ENCODE measurements at regions not wholly inside any gene's neighbourhood (a gene's known extent, or its start where the extent isn't known, plus 50 kb on each side); places are given as distances from the start of the nearest gene placed in this dataset.

GRCh38 chr1:3971981-3972380 is 71.9 kb upstream of the C1orf174 start:
- peaks cover 1% of the 10 kb centered on the region for H3K9me3 ChIP-seq (replicated peaks; ENCODE audit: control insufficient read depth, insufficient read depth, low read length)
- H3K27ac ChIP-seq (ENCODE audit: insufficient read depth, low read depth, low read length), result no peak overlapping the region
- BruUV-seq (replicated peaks), result no TSS peak

More at GRCh38 chr1:3971981-3972380, 71.9 kb upstream of the C1orf174 start:
- Histone ChIP-seq H3K9ac (replicated peaks; ENCODE audit: extremely low read depth, insufficient read depth, low read length) (no peak overlapping the region), H4K20me1 (replicated peaks; ENCODE audit: control insufficient read depth, extremely low read depth, insufficient read depth, low read length) (no peaks in the 10 kb centered on the region), H3K9me1 (replicated peaks; ENCODE audit: control insufficient read depth, extremely low read depth, insufficient read depth, low read length) (no peaks in the 10 kb centered on the region), H3K4me3 (replicated peaks in 1 of 3; ENCODE audit: insufficient read depth in 1 of 3, low read depth in 1 of 3, low read length in 3 of 3) (no peak overlapping the region), H2AFZ (ENCODE audit: low read depth, low read length) (no peak overlapping the region), H3K79me2 (ENCODE audit: control insufficient read depth, insufficient read depth, low read length) (no peaks in the 10 kb centered on the region), H3K4me2 (ENCODE audit: insufficient read depth, low read length) (no peak overlapping the region), H3K4me1 (ENCODE audit: control insufficient read depth, extremely low read depth, insufficient read depth, low read length) (no peaks in the 10 kb centered on the region), H3K27me3 (ENCODE audit: control insufficient read depth in 2 of 2, insufficient read depth in 2 of 2, low read length in 2 of 2) (no peaks in the 10 kb centered on the region), H3K36me3 (ENCODE audit: control insufficient read depth in 2 of 2, extremely low read depth in 1 of 2, insufficient read depth in 2 of 2, low read length in 2 of 2) (no peaks in the 10 kb centered on the region)
- dilution Hi-C loops (cut with MboI; ENCODE audit: extremely low pct_ligation_motif_present, low sequenced_read_pairs) (no loop called here), intact Hi-C loops (cut with micrococcal nuclease) (no loop called here)
- POLR2A ChIA-PET, result no interaction called here
- FAIRE-seq (no peak), DNase-seq (ENCODE audit: low read depth, low spot score) (no peak)
- CTCF ChIA-PET, result no interaction called here
- TF ChIP-seq CTCF (IDR thresholded peaks at IDR 0.05; ENCODE audit: extremely low read depth in 1 of 2, insufficient read depth in 1 of 2, low read depth in 1 of 2, low read length in 2 of 2), result no peak
- no peak for TF ChIP-seq GATA2 (IDR thresholded peaks at IDR 0.05; ENCODE audit: insufficient read depth, insufficient read length, low read depth, low read length)
- TF ChIP-seq MYC (IDR thresholded peaks at IDR 0.05; ENCODE audit: low read depth, low read length), result no peak
- TF ChIP-seq POLR2AphosphoS5 (IDR thresholded peaks at IDR 0.05; ENCODE audit: insufficient read depth, low read depth, low read length), result no peak
- no peak for TF ChIP-seq EZH2 (IDR thresholded peaks at IDR 0.05; ENCODE audit: borderline replicate concordance, low read depth, low read length, severe bottlenecking)
- no peak for TF ChIP-seq FOS (IDR thresholded peaks at IDR 0.05; ENCODE audit: borderline replicate concordance, insufficient read depth, low read length)
- TF ChIP-seq POLR2A (IDR thresholded peaks at IDR 0.05; ENCODE audit: low read depth, low read length), result no peak
- no peak for TF ChIP-seq JUN (IDR thresholded peaks at IDR 0.05; ENCODE audit: borderline replicate concordance, insufficient read depth, insufficient read length, low read depth)
- no peak for TF ChIP-seq MAX (IDR thresholded peaks at IDR 0.05; ENCODE audit: insufficient read depth, insufficient read length)
